GM13976 (cell line): ENCODE measurements at regions not wholly inside any gene's neighbourhood (a gene's known extent, or its start where the extent isn't known, plus 50 kb on each side); places are given as distances from the start of the nearest gene placed in this dataset.

Experiments used
- DNase-seq: peaks from one replicate; pipeline ENCODE4 v3.0.0; 2012; ENCODE audit warnings: low spot score
- CTCF ChIP-seq: IDR thresholded peaks from 2 replicates; pipeline ENCODE4 v1.5.1; 2012; ENCODE audit warnings: borderline replicate concordance, mild to moderate bottlenecking; ENCODE audit not compliant: insufficient read depth; ENCODE audit errors: extremely low read depth, missing control alignments, control extremely low read depth
- in situ Hi-C: fragments of 300-500 bp; cut with MboI; formaldehyde crosslinking; loops from one replicate; pipeline ENCODE4 v1.12.0; 2022; ENCODE audit warnings: low sequenced_read_pairs, mixed read lengths, inconsistent platforms; ENCODE audit not compliant: unreplicated experiment

DNA sequence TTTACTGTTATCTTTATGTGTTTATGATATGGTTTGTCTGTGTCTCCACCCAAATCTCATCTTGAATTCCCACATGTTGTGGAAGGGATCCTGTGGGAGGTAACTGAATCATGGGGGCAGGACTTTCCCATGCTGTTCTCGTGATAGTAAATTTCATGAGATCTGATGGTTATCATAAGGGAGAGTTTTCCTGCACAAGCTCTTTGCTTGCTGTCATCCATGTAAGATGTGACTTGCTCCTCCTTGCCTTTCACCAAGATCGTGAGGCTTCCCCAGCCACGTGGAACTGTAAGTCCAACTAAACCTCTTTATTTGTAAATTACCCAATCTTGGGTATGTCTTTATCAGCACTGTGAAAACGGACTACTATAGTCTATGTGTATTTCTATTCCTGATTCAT is 539.0 kb downstream of the ARL4A start:
- no peak for DNase-seq
- TF ChIP-seq CTCF: no peak
- in situ Hi-C loops: no loop called here

DNA sequence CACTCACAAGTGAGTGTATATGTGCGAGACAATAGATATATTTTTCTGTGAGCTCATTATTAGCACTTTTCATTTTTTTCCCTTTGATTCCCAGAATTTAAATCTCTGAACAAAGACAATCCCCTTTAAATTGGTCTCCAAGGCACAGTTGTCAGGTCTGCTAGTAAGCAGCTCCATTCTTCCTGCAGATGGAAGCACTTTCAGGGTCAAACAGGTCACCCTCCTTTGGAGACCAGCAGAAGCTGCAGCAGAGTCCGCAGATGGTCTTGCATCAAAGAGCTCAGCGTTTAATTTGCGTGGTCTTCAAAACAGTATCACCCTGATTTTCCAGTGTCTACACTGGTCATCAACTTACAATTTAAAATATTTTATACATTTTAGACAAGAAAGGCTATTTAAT is 543.8 kb downstream of the ARL4A start:
- DNase-seq: no peak
- in situ Hi-C loops: no loop called here
- TF ChIP-seq CTCF: no peak

GRCh38 chr7:13235436-13235835 is 548.0 kb downstream of the ARL4A start:
- in situ Hi-C loops: no loop called here
- no peak for DNase-seq
- no peak for TF ChIP-seq CTCF

DNA sequence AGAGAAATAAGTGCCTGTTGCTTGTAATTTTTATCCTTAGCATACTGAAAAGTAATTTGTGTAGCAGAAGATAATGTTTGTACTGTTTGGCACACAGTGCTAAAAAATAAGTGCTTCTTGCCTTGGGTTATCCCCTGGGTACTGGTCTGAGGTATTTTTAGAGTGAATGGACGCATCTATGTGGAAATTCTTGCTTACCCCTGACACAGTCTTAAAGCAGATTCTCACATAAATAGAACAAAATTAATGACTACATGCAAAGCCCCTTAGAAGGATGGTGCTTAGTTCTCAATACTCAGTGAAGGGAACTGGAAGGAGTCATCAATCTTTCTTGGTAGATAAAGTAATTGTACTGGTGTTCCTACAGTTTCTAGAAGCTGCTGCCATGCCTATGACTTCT is 548.6 kb downstream of the ARL4A start:
- DNase-seq: no peak
- TF ChIP-seq CTCF: no peak
- in situ Hi-C loops: no loop called here

DNA sequence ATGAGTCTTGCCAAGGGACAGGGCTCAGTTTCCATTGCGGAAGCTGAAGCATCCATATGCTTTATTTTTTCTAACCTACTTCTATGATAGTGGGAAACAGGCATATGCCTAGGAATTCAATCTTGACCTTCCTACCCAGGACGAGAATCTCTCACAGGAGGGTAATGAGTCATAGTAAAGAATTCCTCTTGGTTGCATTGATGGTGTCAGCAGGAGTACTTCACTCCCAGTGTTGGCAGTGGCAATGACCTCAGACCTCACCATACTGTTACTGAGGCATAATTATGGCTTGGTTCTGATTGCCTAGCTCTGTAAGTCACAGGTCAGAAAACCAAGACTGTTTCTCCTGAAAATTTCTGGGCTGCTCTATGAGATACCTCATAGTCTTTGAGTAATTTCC is 552.9 kb downstream of the ARL4A start:
- in situ Hi-C loops: no loop called here
- no peak for TF ChIP-seq CTCF
- DNase-seq: no peak

DNA sequence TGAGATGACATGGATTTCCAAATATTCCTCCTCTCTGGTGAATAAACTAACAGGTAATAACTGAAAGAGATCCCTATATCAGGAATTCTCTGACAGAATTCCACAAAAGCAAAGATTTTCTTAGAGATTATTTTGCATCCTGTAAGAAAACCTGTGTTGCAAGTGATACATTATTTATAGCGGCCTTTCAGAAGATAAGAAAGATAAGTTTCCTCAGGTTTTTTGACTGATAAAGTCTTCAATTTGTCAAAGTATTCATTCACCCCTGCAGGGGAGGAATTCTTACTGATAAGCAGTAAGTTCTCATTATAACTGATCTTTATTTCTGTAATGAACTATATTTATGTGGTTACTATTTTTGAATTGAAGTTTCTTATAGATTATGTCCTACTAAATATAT is 554.0 kb downstream of the ARL4A start:
- no peak for TF ChIP-seq CTCF
- no peak for DNase-seq
- in situ Hi-C loops: no loop called here

GRCh38 chr7:13257661-13258060 is 570.2 kb downstream of the ARL4A start:
- no peak for DNase-seq
- no peak for TF ChIP-seq CTCF
- in situ Hi-C loops: loop anchor here (25.0 kb wide), 1 partner anchor 620 kb away; no protein-coding TSS in a partner anchor
